ENCODE measurements at regions not wholly inside any gene's neighbourhood (a gene's known extent, or its start where the extent isn't known, plus 50 kb on each side); places are given as distances from the start of the nearest gene placed in this dataset.

- TF ChIP-seq POLR2AphosphoS5 (IDR thresholded peaks at IDR 0.05) = no peak
- TF ChIP-seq CTCF (IDR thresholded peaks at IDR 0.05) = no peak
- TF ChIP-seq POLR2A (IDR thresholded peaks at IDR 0.05) = no peak
- no peak for TF ChIP-seq EP300 (IDR thresholded peaks at IDR 0.05)
Observed at GRCh38 chr15:38620098-38620497, 55.5 kb upstream of the RASGRP1 start.
